ENCODE measurements at regions not wholly inside any gene's neighbourhood (a gene's known extent, or its start where the extent isn't known, plus 50 kb on each side); places are given as distances from the start of the nearest gene placed in this dataset.

DNA sequence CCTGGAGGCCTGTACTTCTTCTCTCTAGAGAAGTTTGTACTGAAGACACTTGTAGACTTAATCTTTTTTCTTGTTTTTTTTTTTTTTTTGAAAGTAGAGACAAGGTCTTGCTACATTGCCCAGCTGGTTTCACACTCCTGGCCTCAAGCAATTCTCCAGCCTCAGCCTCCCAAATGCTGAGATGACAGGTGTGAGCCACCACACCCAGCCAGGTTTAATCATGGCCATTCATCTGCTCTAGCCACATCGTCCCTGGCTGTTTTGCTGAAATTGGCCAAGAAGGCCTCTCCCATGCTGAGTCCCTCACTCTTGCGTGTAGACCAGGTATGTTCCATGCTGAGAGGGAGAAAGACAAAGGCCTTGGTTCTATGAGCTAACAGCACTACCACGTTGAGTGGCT, 176.2 kb downstream of the JCAD start (continued):
- no peak for TF ChIP-seq ZNF530 (tag by site-specific recombination; IDR thresholded peaks at IDR 0.05; ENCODE audit: low read depth)
- TF ChIP-seq ZNF157 (tag by site-specific recombination; IDR thresholded peaks at IDR 0.05): no peak

DNA sequence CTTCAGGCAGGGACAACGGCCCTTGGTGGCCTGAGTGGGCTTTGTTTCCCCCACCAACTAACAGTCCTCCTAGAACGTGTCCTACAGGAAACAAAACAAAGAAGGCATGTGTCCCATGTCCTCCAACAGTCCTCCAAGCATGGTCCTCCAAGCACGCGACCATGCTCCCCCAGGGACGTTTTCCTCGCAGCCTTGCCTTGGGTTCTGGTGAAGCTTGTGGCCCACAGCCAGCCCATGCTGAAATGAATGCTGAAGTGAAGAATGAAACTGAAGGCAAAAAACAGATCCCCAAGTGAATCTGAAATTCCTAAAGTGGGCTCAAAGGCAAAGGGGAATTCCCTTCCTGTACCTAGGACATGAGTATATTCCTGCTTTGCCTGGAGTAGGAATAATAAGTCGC, 176.6 kb downstream of the JCAD start:
- H3K36me3 ChIP-seq (ENCODE audit: control insufficient read depth in 2 of 2, insufficient read depth in 1 of 2, low read length in 2 of 2): no peaks in the 10 kb centered on the region
- POLR2A ChIA-PET: no interaction called here
- H3K4me3 ChIP-seq (ENCODE audit: low read depth, low read length): no peak overlapping the region
- H3K9me3 ChIP-seq (ENCODE audit: control insufficient read depth, insufficient read depth, low read depth, low read length): no peaks in the 10 kb centered on the region
- no peak overlapping the region for H3K27ac ChIP-seq (ENCODE audit: extremely low read depth, low read depth, low read length)
- H3K4me1 ChIP-seq (ENCODE audit: control insufficient read depth, insufficient read depth, low read length): no peaks in the 10 kb centered on the region
- no peak for TF ChIP-seq ZNF354C (tag by site-specific recombination; IDR thresholded peaks at IDR 0.05; ENCODE audit: borderline replicate concordance, low read depth)
- TF ChIP-seq KLF8 (tag by site-specific recombination; IDR thresholded peaks at IDR 0.05): no peak
- no peak for TF ChIP-seq SETDB1 (IDR thresholded peaks at IDR 0.05; ENCODE audit: insufficient read length, low read length)
- no peak for TF ChIP-seq GLIS1 (tag by site-specific recombination; IDR thresholded peaks at IDR 0.05)
- TF ChIP-seq, protein P1, sequence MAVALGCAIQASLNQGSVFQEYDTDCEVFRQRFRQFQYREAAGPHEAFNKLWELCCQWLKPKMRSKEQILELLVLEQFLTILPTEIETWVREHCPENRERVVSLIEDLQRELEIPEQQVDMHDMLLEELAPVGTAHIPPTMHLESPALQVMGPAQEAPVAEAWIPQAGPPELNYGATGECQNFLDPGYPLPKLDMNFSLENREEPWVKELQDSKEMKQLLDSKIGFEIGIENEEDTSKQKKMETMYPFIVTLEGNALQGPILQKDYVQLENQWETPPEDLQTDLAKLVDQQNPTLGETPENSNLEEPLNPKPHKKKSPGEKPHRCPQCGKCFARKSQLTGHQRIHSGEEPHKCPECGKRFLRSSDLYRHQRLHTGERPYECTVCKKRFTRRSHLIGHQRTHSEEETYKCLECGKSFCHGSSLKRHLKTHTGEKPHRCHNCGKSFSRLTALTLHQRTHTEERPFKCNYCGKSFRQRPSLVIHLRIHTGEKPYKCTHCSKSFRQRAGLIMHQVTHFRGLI (tag by site-specific recombination; IDR thresholded peaks at IDR 0.05): no peak
- no peak for TF ChIP-seq ZBTB20 (tag by site-specific recombination; IDR thresholded peaks at IDR 0.05)
- TF ChIP-seq ZNF274 (IDR thresholded peaks at IDR 0.05; ENCODE audit: low read length): no peak
- no peak for TF ChIP-seq ZNF274 (tag by site-specific recombination; IDR thresholded peaks at IDR 0.05; ENCODE audit: borderline replicate concordance)
- TF ChIP-seq ZNF701 (tag by site-specific recombination; IDR thresholded peaks at IDR 0.05): no peak
- TF ChIP-seq ZFHX2 (tag by site-specific recombination; conservative IDR thresholded peaks at IDR 0.05): no peak
- no peak for TF ChIP-seq ZNF510 (tag by site-specific recombination; IDR thresholded peaks at IDR 0.05; ENCODE audit: insufficient replicate concordance)
- no peak for TF ChIP-seq ZBTB1 (tag by site-specific recombination; IDR thresholded peaks at IDR 0.05)
- CTCF ChIA-PET: no interaction called here

DNA sequence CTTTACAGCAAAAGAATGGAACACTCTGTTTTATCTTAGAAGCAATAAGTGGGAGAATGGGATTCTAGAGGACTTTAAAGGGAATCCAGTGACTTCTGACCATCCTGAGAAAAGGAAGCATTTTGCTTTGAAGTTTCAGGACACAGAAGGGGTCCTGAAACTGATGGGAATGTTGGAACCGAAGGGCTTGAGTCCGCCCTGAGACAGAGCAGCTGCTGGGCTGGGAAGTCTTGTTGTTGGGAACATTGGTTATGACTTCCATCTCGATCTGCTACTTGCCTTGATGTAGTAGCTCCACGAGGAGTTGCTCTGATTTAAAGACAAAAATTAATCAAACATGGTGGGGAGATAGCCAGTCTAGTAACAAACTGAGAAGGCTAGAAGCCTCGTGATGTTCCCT, 177.6 kb downstream of the JCAD start:
- Histone ChIP-seq H3K4me1 (ENCODE audit: control insufficient read depth, insufficient read depth, low read length) (no peaks in the 10 kb centered on the region), H3K36me3 (ENCODE audit: control insufficient read depth in 2 of 2, insufficient read depth in 1 of 2, low read length in 2 of 2) (no peaks in the 10 kb centered on the region), H3K27ac (ENCODE audit: extremely low read depth, low read depth, low read length) (no peak overlapping the region), H3K4me3 (ENCODE audit: low read depth, low read length) (no peak overlapping the region), H3K9me3 (ENCODE audit: control insufficient read depth, insufficient read depth, low read depth, low read length) (no peaks in the 10 kb centered on the region)
- ChIA-PET POLR2A (no interaction called here), CTCF (no interaction called here)
- TF ChIP-seq, protein P2, sequence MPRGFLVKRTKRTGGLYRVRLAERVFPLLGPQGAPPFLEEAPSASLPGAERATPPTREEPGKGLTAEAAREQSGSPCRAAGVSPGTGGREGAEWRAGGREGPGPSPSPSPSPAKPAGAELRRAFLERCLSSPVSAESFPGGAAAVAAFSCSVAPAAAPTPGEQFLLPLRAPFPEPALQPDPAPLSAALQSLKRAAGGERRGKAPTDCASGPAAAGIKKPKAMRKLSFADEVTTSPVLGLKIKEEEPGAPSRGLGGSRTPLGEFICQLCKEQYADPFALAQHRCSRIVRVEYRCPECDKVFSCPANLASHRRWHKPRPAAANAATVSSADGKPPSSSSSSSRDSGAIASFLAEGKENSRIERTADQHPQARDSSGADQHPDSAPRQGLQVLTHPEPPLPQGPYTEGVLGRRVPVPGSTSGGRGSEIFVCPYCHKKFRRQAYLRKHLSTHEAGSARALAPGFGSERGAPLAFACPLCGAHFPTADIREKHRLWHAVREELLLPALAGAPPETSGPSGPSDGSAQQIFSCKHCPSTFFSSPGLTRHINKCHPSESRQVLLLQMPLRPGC (tag by site-specific recombination; IDR thresholded peaks at IDR 0.05): no peak
- TF ChIP-seq KLF10 (tag by site-specific recombination; IDR thresholded peaks at IDR 0.05) (no peak), PRDM1 (tag by site-specific recombination; IDR thresholded peaks at IDR 0.05) (no peak), ZNF416 (tag by site-specific recombination; IDR thresholded peaks at IDR 0.05) (no peak), ZFP41 (tag by site-specific recombination; IDR thresholded peaks at IDR 0.05; ENCODE audit: borderline replicate concordance) (no peak), ZBTB21 (tag by site-specific recombination; IDR thresholded peaks at IDR 0.05) (no peak), ZNF510 (tag by site-specific recombination; IDR thresholded peaks at IDR 0.05; ENCODE audit: insufficient replicate concordance) (no peak), ZNF629 (tag by site-specific recombination; IDR thresholded peaks at IDR 0.05) (no peak), FEZF1 (tag by site-specific recombination; IDR thresholded peaks at IDR 0.05) (no peak), ZBTB7A (tag by site-specific recombination; IDR thresholded peaks at IDR 0.05; ENCODE audit: low read depth) (no peak), EGR2 (tag by site-specific recombination; IDR thresholded peaks at IDR 0.05; ENCODE audit: low read depth) (no peak), ZNF366 (tag by site-specific recombination; conservative IDR thresholded peaks at IDR 0.05) (no peak)
- TF ChIP-seq, protein P3, sequence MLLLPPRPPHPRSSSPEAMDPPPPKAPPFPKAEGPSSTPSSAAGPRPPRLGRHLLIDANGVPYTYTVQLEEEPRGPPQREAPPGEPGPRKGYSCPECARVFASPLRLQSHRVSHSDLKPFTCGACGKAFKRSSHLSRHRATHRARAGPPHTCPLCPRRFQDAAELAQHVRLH (tag by site-specific recombination; IDR thresholded peaks at IDR 0.05): no peak
